H1 (cell line): ENCODE measurements at regions not wholly inside any gene's neighbourhood (a gene's known extent, or its start where the extent isn't known, plus 50 kb on each side); places are given as distances from the start of the nearest gene placed in this dataset.

Experiments
- CTCF ChIA-PET: fragments of 300-600 bp; sonication (Branson Sonifier 250); formaldehyde crosslinking; loops from one replicate; lab custom pipeline; 2021; ENCODE audit not compliant: partially characterized antibody; lab: Charles Lee
- POLR2A ChIA-PET: fragments of 300-600 bp; sonication (Branson Sonifier 250); formaldehyde crosslinking; loops from one replicate; lab custom pipeline; 2021; ENCODE audit warnings: inconsistent platforms; ENCODE audit not compliant: partially characterized antibody; lab: Charles Lee
- DNase-seq, 2 experiments: peaks; one replicate each; pipeline versions ENCODE4 v3.0.0 to v3.0.0-alpha.2; 2010 to 2022; ENCODE audit warnings: low spot score in 2 of 2, low read depth in 1 of 2, mixed read lengths in 1 of 2
- FAIRE-seq: peaks from 2 replicates; lab custom pipeline; 2011; peaks lifted over from hg19 to GRCh38; lab: Jason Lieb, UNC
- H2AFZ ChIP-seq: 2 replicates; pipeline ENCODE4 v1.8.1; 2012; ENCODE audit warnings: low read length, inconsistent platforms
- H2AK5ac ChIP-seq: 2 replicates; pipeline ENCODE4 v1.6.1; 2013; ENCODE audit warnings: low read depth, low read length
- H2BK120ac ChIP-seq: replicated peaks from 2 replicates; pipeline ENCODE3; 2013; ENCODE audit warnings: low read depth, low read length, inconsistent platforms
- H2BK12ac ChIP-seq: 2 replicates; pipeline ENCODE4 v1.6.1; 2013; ENCODE audit warnings: low read depth, low read length
- H2BK15ac ChIP-seq: 2 replicates; pipeline ENCODE4 v1.6.1; 2013; ENCODE audit warnings: low read length
- H2BK20ac ChIP-seq: 2 replicates; pipeline ENCODE4 v1.6.1; 2013; ENCODE audit warnings: low read length
- H2BK5ac ChIP-seq: 2 replicates; pipeline ENCODE4 v1.6.1; 2013; ENCODE audit warnings: low read depth, low read length
- H3K14ac ChIP-seq: 2 replicates; pipeline ENCODE4 v1.6.1; 2013; ENCODE audit warnings: inconsistent platforms; ENCODE audit not compliant: insufficient read length
- H3K18ac ChIP-seq: 2 replicates; pipeline ENCODE4 v1.6.1; 2013; ENCODE audit warnings: low read length; ENCODE audit errors: extremely low read depth
- H3K23ac ChIP-seq: 2 replicates; pipeline ENCODE4 v1.6.1; 2013; ENCODE audit warnings: inconsistent platforms; ENCODE audit not compliant: insufficient read length
- H3K23me2 ChIP-seq: 2 replicates; pipeline ENCODE4 v1.6.1; 2013; ENCODE audit warnings: low read depth, low read length
- H3K27ac ChIP-seq: 2 replicates; pipeline ENCODE4 v1.6.1; 2011; ENCODE audit warnings: low read depth, low read length, inconsistent platforms
- H3K27me3 ChIP-seq, 4 experiments: replicated peaks in 1 of 4; 1 replicate in 1 of 4; 2 replicates in 3 of 4; pipeline versions ENCODE4 v1.6.1 to v1.8.1; 2011 to 2013; ENCODE audit warnings: low read length in 3 of 4, mild to moderate bottlenecking in 3 of 4, inconsistent platforms in 2 of 4, mixed read lengths in 2 of 4, moderate library complexity in 1 of 4; ENCODE audit not compliant: control insufficient read depth in 3 of 4, insufficient read depth in 3 of 4; ENCODE audit errors: extremely low read depth in 1 of 4
- H3K36me3 ChIP-seq, 4 experiments: 2 replicates each; pipeline versions ENCODE4 v1.6.1 to v1.8.1; 2011 to 2013; ENCODE audit warnings: mild to moderate bottlenecking in 4 of 4, low read length in 3 of 4, moderate library complexity in 2 of 4, control low read depth in 1 of 4, inconsistent platforms in 1 of 4; ENCODE audit not compliant: insufficient read depth in 4 of 4, control insufficient read depth in 2 of 4
- H3K4ac ChIP-seq: replicated peaks from 2 replicates; pipeline ENCODE3; 2013; ENCODE audit warnings: low read length, low read depth, mixed read lengths, inconsistent platforms; ENCODE audit not compliant: insufficient read length
- H3K4me1 ChIP-seq, 4 experiments: replicated peaks in 1 of 4; 1 replicate in 1 of 4; 2 replicates in 3 of 4; pipeline versions ENCODE4 v1.6.1 to v1.8.1; 2011 to 2013; ENCODE audit warnings: low read length in 3 of 4, inconsistent platforms in 2 of 4, mixed read lengths in 1 of 4; ENCODE audit not compliant: insufficient read depth in 4 of 4, control insufficient read depth in 3 of 4
- H3K4me2 ChIP-seq, 2 experiments: 2 replicates each; pipeline versions ENCODE4 v1.6.1 to v1.8.1; 2011 to 2013; ENCODE audit warnings: low read depth in 2 of 2, low read length in 2 of 2, control low read depth in 1 of 2, inconsistent platforms in 1 of 2, mild to moderate bottlenecking in 1 of 2; ENCODE audit not compliant: insufficient read depth in 1 of 2
- H3K4me3 ChIP-seq, 4 experiments: fragments of 200-600, 300-600 bp in 1 of 4; sonication (generic), shearing (Covaris generic), sonication (Bioruptor Twin) in 1 of 4; 2 replicates each; pipeline versions ENCODE4 v1.5.1 to v1.8.1; 2011 to 2016; ENCODE audit warnings: low read length in 4 of 4, low read depth in 3 of 4, control low read depth in 2 of 4, inconsistent platforms in 2 of 4, mild to moderate bottlenecking in 2 of 4, mixed read lengths in 1 of 4, moderate library complexity in 1 of 4; ENCODE audit not compliant: insufficient read depth in 2 of 4; ENCODE audit errors: extremely low read depth in 1 of 4
- H3K56ac ChIP-seq: replicated peaks from 2 replicates; pipeline ENCODE3; 2013; ENCODE audit warnings: low read depth, mild to moderate bottlenecking, mixed read lengths, low read length, inconsistent platforms; ENCODE audit not compliant: insufficient read length
- H3K79me1 ChIP-seq: 2 replicates; pipeline ENCODE4 v1.6.1; 2013; ENCODE audit warnings: low read depth, low read length, control low read depth
- H3K79me2 ChIP-seq, 2 experiments: 2 replicates each; pipeline versions ENCODE4 v1.6.1 to v1.8.1; 2012 to 2013; ENCODE audit warnings: low read length in 2 of 2, mild to moderate bottlenecking in 2 of 2, inconsistent platforms in 1 of 2; ENCODE audit not compliant: insufficient read depth in 2 of 2, control insufficient read depth in 1 of 2
- H3K9ac ChIP-seq, 4 experiments: replicated peaks in 1 of 4; 1 replicate in 1 of 4; 2 replicates in 3 of 4; pipeline versions ENCODE4 v1.6.1 to v1.8.1; 2011 to 2013; ENCODE audit warnings: low read depth in 3 of 4, low read length in 3 of 4, control low read depth in 2 of 4, mild to moderate bottlenecking in 2 of 4, moderate library complexity in 2 of 4, inconsistent platforms in 1 of 4; ENCODE audit errors: extremely low read depth in 1 of 4
- H3K9me3 ChIP-seq, 2 experiments: 2 replicates each; pipeline versions ENCODE4 v1.6.1 to v1.8.1; 2012 to 2013; ENCODE audit warnings: mild to moderate bottlenecking in 2 of 2, moderate library complexity in 2 of 2, control low read depth in 1 of 2, inconsistent platforms in 1 of 2, low read depth in 1 of 2, low read length in 1 of 2, mixed read lengths in 1 of 2; ENCODE audit not compliant: insufficient read depth in 2 of 2
- H4K20me1 ChIP-seq, 2 experiments: replicated peaks in 1 of 2; 2 replicates each; pipeline versions ENCODE3 to v1.8.1; 2011 to 2013; ENCODE audit warnings: inconsistent platforms in 2 of 2, low read length in 2 of 2, mild to moderate bottlenecking in 1 of 2; ENCODE audit not compliant: insufficient read depth in 2 of 2, control insufficient read depth in 1 of 2
- H4K5ac ChIP-seq: 2 replicates; pipeline ENCODE4 v1.6.1; 2013; ENCODE audit warnings: low read length, low read depth, mixed read lengths, inconsistent platforms; ENCODE audit not compliant: insufficient read length
- H4K8ac ChIP-seq: 2 replicates; pipeline ENCODE4 v1.8.0; 2013; ENCODE audit warnings: mild to moderate bottlenecking, moderate library complexity, low read length, inconsistent platforms; ENCODE audit not compliant: insufficient read depth; ENCODE audit errors: extremely low read depth
- H4K91ac ChIP-seq: replicated peaks from 2 replicates; pipeline ENCODE3; 2013; ENCODE audit warnings: low read length, mixed read lengths, inconsistent platforms; ENCODE audit not compliant: insufficient read length
- BCL11A ChIP-seq, 2 experiments: IDR thresholded peaks; one replicate each; pipeline ENCODE4 v1.6.1; 2011; ENCODE audit warnings: low read depth in 2 of 2, low read length in 2 of 2, mild to moderate bottlenecking in 2 of 2
- CBX5 ChIP-seq: fragments of 300-800, 300-1000 bp; sonication (generic); IDR thresholded peaks from 2 replicates; pipeline ENCODE4 v1.7.1; 2016; ENCODE audit warnings: antibody characterized with exemption, low read length, low read depth
- CEBPB ChIP-seq: IDR thresholded peaks from 2 replicates; pipeline ENCODE4 v1.6.1; 2012; ENCODE audit warnings: low read depth, low read length
- E2F6 ChIP-seq: IDR thresholded peaks from 2 replicates; pipeline ENCODE4 v1.6.1; 2012; ENCODE audit warnings: inconsistent platforms
- EZH2 ChIP-seq: fragments of 200-600 bp; sonication (generic); IDR thresholded peaks from 2 replicates; pipeline ENCODE4 v1.7.1; 2012; ENCODE audit warnings: low read depth, mild to moderate bottlenecking, moderate library complexity, low read length, inconsistent platforms; ENCODE audit not compliant: severe bottlenecking
- FOSL1 ChIP-seq: IDR thresholded peaks from 2 replicates; pipeline ENCODE4 v1.6.1; 2011; ENCODE audit warnings: mild to moderate bottlenecking, low read depth, low read length, moderate library complexity; ENCODE audit not compliant: insufficient read depth
- GTF2F1 ChIP-seq: IDR thresholded peaks from 2 replicates; pipeline ENCODE4 v1.6.1; 2012; ENCODE audit warnings: low read depth, low read length, improper control_type of control experiment, borderline replicate concordance
- POLR2AphosphoS5 ChIP-seq: IDR thresholded peaks from 2 replicates; pipeline ENCODE4 v1.6.1; 2011; ENCODE audit warnings: low read depth, low read length
- POU5F1 ChIP-seq: IDR thresholded peaks from 2 replicates; pipeline ENCODE4 v1.6.1; 2011; ENCODE audit warnings: low read depth, mild to moderate bottlenecking, low read length, moderate library complexity
- RAD21 ChIP-seq, 2 experiments: IDR thresholded peaks in 1 of 2; conservative IDR thresholded peaks in 1 of 2; 2 replicates each; pipeline ENCODE4 v1.6.1; 2011; ENCODE audit warnings: low read depth in 2 of 2, low read length in 2 of 2, improper control_type of control experiment in 1 of 2, inconsistent platforms in 1 of 2, mild to moderate bottlenecking in 1 of 2, moderate library complexity in 1 of 2
- SAP30 ChIP-seq: fragments of 300-600 bp; sonication (generic); IDR thresholded peaks from 2 replicates; pipeline ENCODE4 v1.7.1; 2012; ENCODE audit warnings: low read length, moderate library complexity, mild to moderate bottlenecking, inconsistent platforms; ENCODE audit not compliant: insufficient read depth, insufficient replicate concordance
- SP4 ChIP-seq: IDR thresholded peaks from 2 replicates; pipeline ENCODE4 v1.6.1; 2012; ENCODE audit warnings: low read length, inconsistent platforms
- TAF1 ChIP-seq: IDR thresholded peaks from 2 replicates; pipeline ENCODE4 v1.6.1; 2011; ENCODE audit warnings: mild to moderate bottlenecking, low read depth, low read length
- TBP ChIP-seq: IDR thresholded peaks from 2 replicates; pipeline ENCODE4 v1.6.1; 2011; ENCODE audit warnings: low read depth, low read length, improper control_type of control experiment
- WGBS, 2 experiments: shearing (Covaris generic) in 1 of 2; methylation state at CpG; one replicate each; pipeline versions ENCODE4 v1.1.6 to v1.1.7; 2013 to 2015; ENCODE audit warnings: low lambda C conversion rate in 2 of 2, mixed read lengths in 2 of 2, inconsistent platforms in 1 of 2, low coverage in 1 of 2, missing lambda C conversion rate in 1 of 2; ENCODE audit not compliant: insufficient replicate concordance in 2 of 2, insufficient coverage in 1 of 2, insufficient read length in 1 of 2; ENCODE audit errors: extremely low coverage in 1 of 2, missing lambda C conversion rate in 1 of 2; 5-methylcytosine and 5-hydroxymethylcytosine counted together

- Histone ChIP-seq H3K4me3 (no peak overlapping the region), H3K9ac (no peak overlapping the region), H3K4me1 (peaks cover 0 to under 1% (median 0%) of the 10 kb centered on the region in 4 experiments; a peak in 2 of 7 replicates), H2BK5ac (no peak overlapping the region), H2BK20ac (no peak overlapping the region), H3K27ac (no peak overlapping the region), H4K20me1 (no peaks in the 10 kb centered on the region), H3K18ac (no peak overlapping the region), H3K14ac (no peak overlapping the region), H4K5ac (no peak overlapping the region), H2BK120ac (no peak overlapping the region), H4K91ac (no peak overlapping the region), H3K56ac (no peak overlapping the region), H2BK12ac (no peak overlapping the region), H2AK5ac (no peak overlapping the region), H3K27me3 (no peaks in the 10 kb centered on the region), H2BK15ac (no peak overlapping the region), H2AFZ (no peak overlapping the region), H3K4ac (no peak overlapping the region), H4K8ac (no peak overlapping the region), H3K79me1 (no peaks in the 10 kb centered on the region), H3K23me2 (no peaks in the 10 kb centered on the region), H3K9me3 (no peaks in the 10 kb centered on the region), H3K36me3 (no peaks in the 10 kb centered on the region), H3K79me2 (no peaks in the 10 kb centered on the region), H3K4me2 (no peak overlapping the region), H3K23ac (no peak overlapping the region)
- FAIRE-seq (no peak), DNase-seq (no peak)
- ChIA-PET POLR2A (interaction anchor here (0.6 kb wide), 1 partner anchor 9 kb away, joined by 3 read pairs; no protein-coding TSS in a partner anchor), CTCF (interaction anchor here (0.8 kb wide), 1 partner anchor 223 kb away, joined by 3 read pairs; no protein-coding TSS in a partner anchor)
- WGBS, 2 experiments, result 92% methylated on average over 5 of the region's 5 CpGs; no CpG with 5 or more reads in 1 of the 2 experiments
- TF ChIP-seq E2F6, result no peak
- TF ChIP-seq TBP, result no peak
- TF ChIP-seq CBX5, result no peak
- no peak for TF ChIP-seq RAD21 (IDR thresholded peaks at IDR 0.05 in 1 of 2, conservative IDR thresholded peaks at IDR 0.05 in 1 of 2; ENCODE audit: low read depth in 2 of 2, low read length in 2 of 2)
- no peak for TF ChIP-seq TAF1
- TF ChIP-seq GTF2F1, result no peak
- TF ChIP-seq BCL11A (IDR thresholded peaks at IDR 0.05; ENCODE audit: low read depth in 2 of 2, low read length in 2 of 2), result no peak
- no peak for TF ChIP-seq FOSL1
- TF ChIP-seq SAP30, result no peak
- TF ChIP-seq POLR2AphosphoS5, result no peak
- no peak for TF ChIP-seq SP4
- no peak for TF ChIP-seq CEBPB
- TF ChIP-seq POU5F1, result no peak
- TF ChIP-seq EZH2, result no peak
Measured at GRCh38 chr16:5854027-5854426, 756.4 kb upstream of the EEF2KMT start.
